LoVo (cell line): ENCODE measurements at regions not wholly inside any gene's neighbourhood (a gene's known extent, or its start where the extent isn't known, plus 50 kb on each side); places are given as distances from the start of the nearest gene placed in this dataset.
"Not testable (repeated sequence)": the region's sequence is repeated elsewhere in the genome, so short reads cannot be mapped to it uniquely, and the experiment has no call there.

Experiments used
- DNase-seq: peaks from one replicate; pipeline ENCODE4 v3.0.0-alpha.2; 2016; ENCODE audit warnings: low spot score

DNA sequence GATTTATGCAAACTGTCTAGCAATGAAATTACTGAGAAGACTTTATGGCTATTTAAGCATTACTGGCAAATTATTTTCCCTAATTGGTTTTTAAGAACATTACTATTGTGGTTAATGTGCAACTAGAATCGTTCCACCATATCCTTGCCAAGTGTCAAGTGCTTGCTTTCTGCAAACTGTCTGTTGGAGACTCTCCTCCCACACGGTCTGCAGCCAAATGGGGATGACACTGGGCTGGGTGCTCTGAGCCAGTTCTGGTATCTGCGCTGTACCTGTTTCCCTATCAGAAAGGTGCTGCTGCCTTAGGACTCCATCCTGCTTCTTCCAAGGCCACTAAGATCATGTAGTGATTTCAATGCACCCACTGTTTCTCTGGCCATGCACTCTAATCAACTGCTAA, 110.4 kb downstream of the RAMP3 start:
- no peak for DNase-seq

- DNase-seq, result no peak
These were observed 111.6 kb downstream of the RAMP3 start for GRCh38 chr7:45269192-45269591.

GRCh38 chr7:45278763-45279398, 121.3 kb downstream of the RAMP3 start:
- no peak for DNase-seq

- not testable (repeated sequence) for DNase-seq
These were observed 132.0 kb downstream of the RAMP3 start for GRCh38 chr7:45289611-45290010.

DNA sequence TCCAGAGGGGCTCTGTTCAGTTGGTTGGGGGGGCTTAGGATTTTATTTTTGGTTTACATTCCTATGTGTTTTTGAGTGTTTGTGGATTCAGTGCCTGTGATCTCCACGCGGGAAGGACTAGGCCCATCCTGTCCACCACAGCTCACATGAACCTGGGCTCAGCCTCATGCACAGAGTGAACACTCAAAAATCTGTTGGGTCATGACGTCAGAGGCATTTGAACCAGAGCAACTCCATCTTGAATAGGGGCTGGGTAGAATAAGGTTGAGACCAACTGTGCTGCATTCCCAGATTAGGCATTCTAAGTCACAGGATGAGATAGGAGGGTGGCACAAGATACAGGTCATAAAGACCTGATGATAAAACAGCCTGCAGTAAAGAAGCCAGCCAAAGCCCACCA, 133.3 kb downstream of the RAMP3 start:
- DNase-seq, result no peak

GRCh38 chr7:45292481-45292880, 134.9 kb downstream of the RAMP3 start:
- no peak for DNase-seq

DNA sequence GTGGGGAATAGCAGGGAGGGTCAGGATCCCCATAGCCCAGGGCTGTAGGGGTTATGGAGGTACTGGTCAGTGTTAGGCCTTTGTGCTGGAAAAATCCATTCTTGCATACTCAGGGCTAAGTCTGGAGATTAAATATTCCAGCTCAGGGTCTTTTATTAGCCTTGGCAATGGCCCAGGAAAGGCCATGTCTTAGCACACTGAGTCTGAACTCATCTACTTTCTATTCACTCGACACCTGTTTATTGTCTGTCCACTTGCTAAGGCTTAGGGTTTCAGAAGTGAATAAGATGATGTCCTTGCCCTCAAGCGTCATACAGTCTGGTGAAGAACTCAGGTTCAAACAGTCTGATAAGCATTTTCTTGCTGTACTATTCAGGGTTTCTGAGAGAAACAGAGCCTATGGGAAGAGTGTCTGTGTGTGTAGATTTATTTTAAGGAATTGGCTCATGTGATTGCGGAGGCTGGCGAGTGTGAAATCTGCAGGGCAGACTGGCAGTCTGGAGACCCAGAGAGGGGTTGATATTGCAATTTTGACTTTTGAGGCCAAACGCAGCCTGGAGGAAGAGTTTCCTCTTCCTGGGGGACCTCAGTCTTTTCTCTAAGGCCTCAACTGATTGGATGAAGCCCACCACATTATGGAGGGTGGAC, 135.8 kb downstream of the RAMP3 start:
- DNase-seq, result no peak

- no peak for DNase-seq
These were observed 137.0 kb downstream of the RAMP3 start for GRCh38 chr7:45294559-45294958.

DNA sequence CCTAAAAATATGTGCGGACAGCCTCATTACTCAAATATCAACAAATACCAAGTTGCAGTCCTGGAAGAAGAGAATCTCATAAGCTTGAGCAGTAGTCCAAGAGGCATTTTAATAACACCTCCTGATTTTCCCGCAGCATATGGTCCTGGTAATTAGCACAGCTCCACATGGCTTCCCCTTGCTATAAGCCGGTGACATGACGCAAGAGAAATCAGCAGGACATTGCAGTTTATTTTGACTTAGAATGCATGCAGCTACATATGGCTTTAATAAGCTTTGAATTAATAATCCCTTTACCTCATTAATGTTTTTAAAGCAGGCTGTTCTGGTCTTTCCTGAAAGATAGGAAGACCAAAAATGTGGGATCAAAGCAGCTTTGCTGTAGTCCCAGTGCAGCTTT, 137.6 kb downstream of the RAMP3 start:
- no peak for DNase-seq

DNA sequence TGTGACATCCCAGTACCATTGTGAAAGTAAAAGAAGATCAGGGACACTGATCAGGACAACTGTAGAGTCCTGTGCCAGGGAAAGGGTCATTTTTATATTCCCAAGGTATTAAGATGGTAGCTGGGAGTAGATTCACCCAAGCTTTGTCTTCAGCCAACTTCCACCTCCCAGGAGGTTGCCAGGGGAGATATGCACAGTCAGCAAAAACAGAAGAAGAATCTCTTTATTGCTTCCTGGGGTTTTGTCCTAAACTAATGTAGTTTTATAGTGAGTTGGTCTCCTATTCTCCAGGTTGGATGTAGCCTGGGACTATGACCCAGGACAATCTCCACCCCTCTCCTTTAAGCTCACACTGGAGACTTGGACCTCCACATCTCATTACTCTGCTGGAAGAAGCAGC, 139.2 kb downstream of the RAMP3 start:
- DNase-seq, result no peak

- no peak for DNase-seq
These were observed 149.2 kb downstream of the RAMP3 start for GRCh38 chr7:45306752-45307305.

- DNase-seq, result no peak
These were observed 154.0 kb downstream of the RAMP3 start for GRCh38 chr7:45311597-45311996.

- DNase-seq, result not testable (repeated sequence)
These were observed 157.9 kb downstream of the RAMP3 start for GRCh38 chr7:45315512-45315911.

GRCh38 chr7:45324683-45325237, 167.2 kb downstream of the RAMP3 start:
- no peak for DNase-seq

DNA sequence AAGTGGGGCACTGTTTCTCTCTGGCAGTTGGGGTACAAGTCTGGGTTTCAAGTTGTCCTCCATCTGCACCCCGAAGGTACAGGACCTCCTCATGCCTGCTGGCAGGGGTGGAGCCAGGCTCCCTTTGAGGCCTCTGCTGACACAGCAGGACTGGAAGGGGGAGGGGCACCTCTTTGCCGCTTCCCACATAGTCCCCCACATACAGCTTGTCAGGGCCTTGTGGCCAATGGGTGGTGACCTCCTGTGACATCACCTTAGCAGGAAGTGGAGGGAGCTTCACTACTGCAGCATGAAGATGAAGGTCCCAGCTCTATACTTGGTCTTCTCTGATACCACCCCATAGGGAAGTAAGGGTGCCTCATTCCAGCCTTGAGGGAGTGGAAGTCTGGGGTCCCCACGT, 167.8 kb downstream of the RAMP3 start:
- DNase-seq, result no peak

DNA sequence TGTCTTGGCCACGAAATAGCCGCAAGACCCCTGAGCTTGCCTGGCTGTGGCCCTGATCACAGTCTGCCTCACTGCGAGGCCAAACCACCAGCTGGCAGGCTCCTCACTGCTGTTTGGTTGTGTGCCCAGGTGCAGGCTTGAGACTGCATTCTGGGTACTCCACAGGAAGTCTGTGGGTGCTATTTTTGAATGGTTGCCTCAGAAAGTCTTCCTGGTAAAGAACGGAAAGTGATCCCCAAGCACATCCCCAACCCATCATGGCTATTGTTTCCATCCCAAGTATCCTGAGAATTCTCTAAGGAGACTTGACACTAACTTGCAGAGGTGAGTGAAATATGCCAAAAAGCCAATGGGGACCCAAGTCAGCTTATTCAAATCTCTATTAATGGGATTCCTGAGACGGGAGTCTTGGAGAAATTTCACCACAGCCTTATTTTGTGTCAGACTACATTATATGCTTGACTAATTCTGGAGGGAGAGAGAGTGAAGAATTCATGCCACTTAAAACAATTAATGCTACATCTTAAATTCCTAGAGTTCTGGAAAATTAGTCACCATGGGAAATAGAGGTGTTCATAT, 170.9 kb downstream of the RAMP3 start:
- DNase-seq, result no peak

DNA sequence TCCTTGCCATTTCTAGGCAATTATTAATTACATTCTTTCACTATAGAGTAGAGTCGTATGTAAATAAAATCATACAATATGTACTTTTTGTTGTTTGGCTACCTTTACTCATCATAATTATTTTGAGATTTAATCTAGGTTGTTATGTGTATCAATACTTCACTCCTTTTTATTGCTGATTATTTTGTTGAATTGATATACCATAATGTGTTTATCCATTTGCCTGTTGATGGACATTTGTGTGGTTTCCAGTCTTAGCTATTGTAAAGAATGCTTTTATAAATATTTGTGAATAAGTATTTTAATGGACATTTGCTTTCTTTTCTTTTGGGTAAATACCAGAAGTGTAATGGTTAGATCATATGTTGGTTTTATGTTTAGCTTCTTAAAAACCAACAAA, 174.0 kb downstream of the RAMP3 start:
- DNase-seq, result no peak

DNA sequence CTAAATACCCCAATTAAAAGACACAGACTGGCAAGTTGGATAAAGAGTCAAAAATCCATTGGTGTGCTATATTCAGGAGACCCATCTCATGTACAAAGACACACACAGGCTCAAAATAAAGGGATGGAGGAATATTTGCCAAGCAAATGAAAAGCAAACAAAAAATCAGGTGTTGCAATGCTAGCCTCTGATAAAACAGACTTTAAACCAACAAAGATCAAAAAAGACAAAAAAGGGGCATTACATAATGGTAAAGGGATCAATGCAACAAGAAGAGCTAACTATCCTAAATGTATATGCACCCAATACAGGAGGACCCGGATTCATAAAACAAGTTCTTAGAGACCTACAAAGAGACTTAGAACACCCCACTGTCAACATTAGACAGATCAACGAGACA, 177.4 kb downstream of the RAMP3 start:
- not testable (repeated sequence) for DNase-seq

DNA sequence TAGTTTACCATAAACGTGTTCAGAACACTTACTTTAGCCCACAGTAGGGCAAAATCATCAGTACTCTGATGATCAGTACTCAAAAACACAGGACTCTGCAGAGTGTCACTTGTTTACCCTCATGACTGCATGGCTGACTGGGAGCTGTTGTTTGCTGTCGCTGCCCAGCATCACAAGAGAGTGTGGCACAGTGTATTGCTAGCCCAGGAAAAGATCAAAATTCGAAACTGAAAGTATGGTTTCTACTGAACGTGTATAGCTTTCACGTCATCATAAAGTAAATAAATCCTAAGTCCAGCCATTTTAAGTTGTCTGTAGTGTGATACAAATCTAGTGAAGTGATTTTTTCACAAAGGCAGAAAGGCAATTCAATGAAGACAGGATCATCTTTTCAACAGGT, 184.6 kb downstream of the RAMP3 start:
- DNase-seq, result peak; percentile 51

GRCh38 chr7:45343746-45344145, 186.2 kb downstream of the RAMP3 start:
- no peak for DNase-seq

GRCh38 chr7:45347804-45348203, 190.2 kb downstream of the RAMP3 start:
- peak; percentile 34 for DNase-seq

GRCh38 chr7:45349090-45349489, 191.5 kb downstream of the RAMP3 start:
- DNase-seq, result no peak

GRCh38 chr7:45350896-45351295, 193.3 kb downstream of the RAMP3 start:
- no peak for DNase-seq
